RCC 7860 (cell line): ENCODE measurements at regions not wholly inside any gene's neighbourhood (a gene's known extent, or its start where the extent isn't known, plus 50 kb on each side); places are given as distances from the start of the nearest gene placed in this dataset.
"Not testable (repeated sequence)": the region's sequence is repeated elsewhere in the genome, so short reads cannot be mapped to it uniquely, and the experiment has no call there.

Experiments
- DNase-seq: peaks from one replicate; pipeline ENCODE4 v3.0.0-alpha.2; 2015; ENCODE audit warnings: low spot score
- FAIRE-seq: peaks from 2 replicates; lab custom pipeline; 2012; peaks lifted over from hg19 to GRCh38; lab: Jason Lieb, UNC

- no peak for DNase-seq
Measured at GRCh38 chr19:28466107-28467045, 746.6 kb downstream of the UQCRFS1 start.

DNA sequence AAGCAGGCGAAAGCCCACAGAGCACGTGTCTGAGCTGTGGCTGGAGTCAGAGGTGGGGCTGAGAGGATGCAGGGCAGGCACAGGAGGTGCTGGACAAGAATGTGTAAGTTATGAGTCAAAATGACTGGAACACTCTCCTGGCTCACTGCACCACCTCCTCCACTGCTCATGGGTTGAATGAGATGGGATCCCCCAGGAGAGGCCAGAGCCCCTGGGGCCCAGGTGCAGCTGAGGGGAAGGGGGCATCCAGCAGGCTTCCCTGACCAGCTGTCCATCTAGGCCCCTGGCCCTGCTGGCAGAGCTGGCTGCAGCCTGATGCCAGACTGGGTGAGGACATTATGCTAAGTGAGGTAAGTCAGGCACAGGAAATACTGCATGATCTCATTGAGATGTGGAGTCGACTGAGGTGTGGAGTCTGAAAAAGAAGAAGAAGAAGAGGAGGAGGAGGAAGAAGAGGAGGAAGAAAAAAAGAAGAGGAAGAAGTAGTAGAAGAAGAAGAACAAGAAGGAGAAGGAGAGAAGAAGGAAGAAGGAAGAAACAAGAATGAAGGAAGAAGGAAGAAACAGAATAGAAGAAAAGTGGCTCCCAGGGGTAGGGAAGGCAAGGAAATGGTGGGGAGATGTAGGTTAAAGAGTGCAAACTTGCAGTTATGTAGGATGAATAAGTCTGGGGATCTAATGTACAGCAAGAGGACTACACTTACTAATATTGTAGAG, 747.4 kb downstream of the UQCRFS1 start:
- DNase-seq = peak; percentile 25
- no peak for FAIRE-seq

More at GRCh38 chr19:28466107-28467045, 746.6 kb downstream of the UQCRFS1 start:
- FAIRE-seq = no peak

GRCh38 chr19:28463493-28464053, 749.4 kb downstream of the UQCRFS1 start:
- FAIRE-seq = no peak
- DNase-seq = no peak

DNA sequence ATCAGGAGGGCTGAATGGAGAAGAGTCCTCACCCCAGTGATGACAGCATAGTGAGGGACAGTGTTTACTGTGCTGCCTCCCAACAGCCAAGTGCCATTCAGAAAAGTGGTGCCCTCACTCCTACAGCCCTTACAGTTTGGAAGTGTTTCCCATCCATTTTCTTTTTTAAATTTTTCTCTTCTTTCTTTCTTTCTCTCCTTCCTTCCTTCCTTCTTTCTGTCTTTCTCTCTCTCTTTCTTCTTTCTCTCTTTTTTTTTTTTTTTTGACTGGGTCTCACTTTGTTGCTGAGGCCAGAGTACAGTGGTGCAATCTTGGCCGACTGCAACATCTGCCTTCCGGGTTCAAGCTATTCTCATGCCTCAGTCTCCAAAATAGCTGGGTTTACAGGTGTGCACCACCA, 755.3 kb downstream of the UQCRFS1 start:
- FAIRE-seq (no peak), DNase-seq (no peak)

GRCh38 chr19:28456708-28457320, 756.1 kb downstream of the UQCRFS1 start:
- DNase-seq = no peak

GRCh38 chr19:28456252-28456651, 756.7 kb downstream of the UQCRFS1 start:
- DNase-seq (no peak), FAIRE-seq (no peak)

More at GRCh38 chr19:28456708-28457320, 756.1 kb downstream of the UQCRFS1 start:
- FAIRE-seq = no peak

DNA sequence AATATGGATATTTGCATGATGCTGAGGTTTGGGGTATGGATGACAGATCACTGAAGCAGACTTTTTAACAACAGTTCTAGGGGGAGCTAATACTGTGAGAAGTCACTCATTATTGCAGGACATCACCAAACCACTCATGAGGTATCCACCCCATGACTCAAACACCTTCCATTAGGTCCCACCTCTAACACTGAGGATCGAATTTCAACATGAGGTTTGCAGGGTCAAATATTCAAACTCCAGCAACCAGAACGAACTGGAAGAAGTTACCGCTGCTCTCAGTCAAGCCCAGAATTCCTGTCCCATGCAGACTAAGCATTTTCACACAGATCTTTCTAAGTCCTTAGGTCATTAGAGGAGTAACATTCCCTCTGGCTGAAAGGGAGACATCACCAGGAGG, 758.9 kb downstream of the UQCRFS1 start:
- peak; percentile 33 for FAIRE-seq
- peak; percentile 23 for DNase-seq

DNA sequence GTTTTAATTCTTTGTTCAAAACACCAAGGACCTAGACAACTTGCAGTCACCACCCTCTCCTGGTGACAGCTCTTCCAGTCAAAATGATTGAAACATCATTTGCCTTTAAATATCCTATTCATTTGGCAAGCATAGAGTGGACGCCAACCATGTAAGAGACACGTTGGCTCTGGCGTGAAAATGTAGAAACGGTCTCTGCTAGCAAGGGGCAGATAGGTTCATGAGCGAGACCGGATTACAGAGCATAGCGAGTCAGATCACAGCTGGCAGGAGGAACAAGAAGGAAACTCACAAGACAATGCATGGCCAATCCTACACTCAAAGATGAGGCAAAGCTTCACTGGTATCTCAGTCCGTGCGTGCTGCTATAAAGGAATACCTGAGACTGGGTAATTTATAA, 759.5 kb downstream of the UQCRFS1 start:
- FAIRE-seq (no peak), DNase-seq (no peak)

- DNase-seq (no peak), FAIRE-seq (no peak)
Measured at GRCh38 chr19:28449803-28450202, 763.1 kb downstream of the UQCRFS1 start.

DNA sequence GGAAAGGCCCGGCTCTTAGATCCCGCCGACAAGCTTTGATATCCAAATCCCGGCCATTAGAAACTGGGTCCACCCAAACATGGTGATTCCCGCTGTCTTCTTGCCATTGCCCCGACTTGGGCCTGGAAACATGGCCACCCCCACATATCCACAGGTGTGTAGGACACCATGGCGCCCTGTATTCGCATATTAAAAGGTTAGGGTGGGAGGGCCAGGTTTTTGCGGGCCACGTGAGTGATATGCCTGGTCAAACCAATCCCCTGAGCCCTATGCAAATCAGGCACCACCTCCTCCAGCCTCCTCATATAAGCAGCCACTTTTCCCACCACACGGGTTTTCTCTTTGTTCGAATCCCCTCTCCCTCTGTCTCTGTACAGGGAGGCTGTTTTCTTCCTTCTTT, 766.4 kb downstream of the UQCRFS1 start:
- FAIRE-seq (no peak), DNase-seq (no peak)

DNA sequence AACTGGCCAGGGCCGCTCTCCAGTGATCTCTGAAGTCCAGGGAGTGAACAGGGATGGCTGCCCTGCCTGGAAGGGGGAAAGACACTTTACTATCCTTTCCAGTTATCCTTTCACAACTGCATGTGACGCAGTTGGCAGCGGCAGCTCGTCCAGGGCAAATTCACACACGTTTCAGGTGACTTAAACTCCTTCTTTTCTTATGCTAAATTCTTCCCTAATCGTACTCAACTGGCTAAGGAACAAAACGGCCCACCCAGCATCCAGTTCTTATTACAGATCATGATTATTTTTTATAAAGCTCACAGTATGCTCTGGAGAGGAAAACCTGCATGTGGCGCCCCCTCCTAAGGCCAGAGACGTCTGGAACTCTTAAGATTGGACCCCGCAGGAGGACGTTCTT, 767.1 kb downstream of the UQCRFS1 start:
- DNase-seq (no peak), FAIRE-seq (no peak)

- no peak for FAIRE-seq
- DNase-seq = no peak
Measured at GRCh38 chr19:28444362-28444761, 768.6 kb downstream of the UQCRFS1 start.

GRCh38 chr19:28443361-28443760, 769.6 kb downstream of the UQCRFS1 start:
- FAIRE-seq (no peak), DNase-seq (no peak)

DNA sequence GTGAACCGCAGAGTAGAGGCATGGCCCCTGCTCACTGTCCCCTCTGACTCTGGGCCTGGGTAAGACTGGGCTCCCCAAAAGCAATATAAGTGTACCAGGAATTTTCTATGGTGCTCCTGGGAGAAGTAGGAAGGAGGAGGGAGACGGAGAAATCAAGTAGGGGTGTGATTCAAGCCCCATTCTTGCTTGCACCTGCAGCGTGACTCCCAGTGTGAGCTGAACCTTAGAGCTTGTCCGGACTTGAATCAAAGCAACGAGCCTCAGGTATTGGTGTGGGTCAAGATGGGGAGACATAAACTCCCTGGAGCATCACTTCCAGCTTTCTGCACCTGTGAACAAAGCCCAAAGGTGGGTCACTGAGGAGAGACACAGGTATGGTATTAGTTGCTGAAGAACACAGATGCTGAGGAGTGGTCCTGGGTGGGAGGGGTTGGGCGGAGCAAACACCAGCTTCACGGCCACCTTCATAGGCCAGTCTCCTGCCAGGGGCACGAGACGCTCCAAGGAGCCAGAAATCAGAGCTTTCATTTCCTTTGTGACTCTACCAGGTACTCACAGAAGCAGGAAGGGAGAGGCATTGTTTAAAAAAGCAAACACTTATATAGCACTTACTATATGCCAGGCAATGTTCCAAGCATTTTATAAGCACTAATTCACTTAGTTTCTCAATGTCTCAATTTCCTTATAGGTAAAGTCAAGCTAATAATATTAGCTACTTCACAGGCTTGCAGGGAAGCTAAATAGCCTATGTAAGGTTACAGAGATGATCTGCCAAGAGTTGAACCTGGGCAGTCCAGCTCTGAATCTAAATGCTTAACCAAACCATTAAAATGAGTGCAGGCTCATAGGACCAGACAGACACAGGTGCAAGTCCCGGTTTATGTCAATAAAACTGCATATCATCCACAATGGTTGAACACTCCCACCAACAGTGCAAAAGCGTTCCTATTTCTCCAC, 775.3 kb downstream of the UQCRFS1 start:
- DNase-seq (no peak), FAIRE-seq (no peak)

- DNase-seq = no peak
- no peak for FAIRE-seq
Measured at GRCh38 chr19:28436320-28436719, 776.6 kb downstream of the UQCRFS1 start.

DNA sequence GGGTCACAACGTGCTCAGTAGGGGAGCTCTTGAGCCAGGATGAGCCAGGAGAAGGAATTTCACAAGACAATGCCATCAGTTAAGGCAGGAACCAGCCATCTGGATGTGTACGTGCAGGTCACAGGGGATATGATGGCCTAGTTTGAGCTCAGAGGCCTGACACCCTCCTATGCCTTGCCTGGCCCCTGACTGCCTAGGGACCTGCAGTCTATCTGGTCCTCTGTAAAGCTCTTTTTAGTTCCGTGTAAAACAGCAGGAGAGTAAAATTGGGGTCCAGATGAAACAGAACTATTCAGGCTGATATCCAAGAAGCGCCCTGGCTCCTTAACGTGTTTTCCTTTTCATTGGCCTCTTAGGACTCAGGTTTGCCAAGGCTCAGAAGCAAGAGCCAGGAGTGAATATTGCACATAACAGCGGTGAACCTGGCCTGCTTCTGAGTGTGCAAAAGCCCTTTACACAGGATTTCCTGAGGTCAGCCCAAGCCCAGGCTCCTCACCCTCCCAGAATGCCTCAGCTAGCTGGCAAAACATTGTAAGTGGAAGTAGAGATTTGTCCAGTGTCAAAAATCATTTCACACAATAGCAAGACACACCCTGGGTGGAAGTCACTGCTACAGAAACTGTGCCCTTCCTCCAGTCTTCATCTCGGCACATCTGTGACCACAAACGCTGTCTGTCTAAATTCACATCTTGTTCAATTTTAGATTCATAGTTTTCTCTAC, 777.2 kb downstream of the UQCRFS1 start:
- DNase-seq (no peak), FAIRE-seq (no peak)

DNA sequence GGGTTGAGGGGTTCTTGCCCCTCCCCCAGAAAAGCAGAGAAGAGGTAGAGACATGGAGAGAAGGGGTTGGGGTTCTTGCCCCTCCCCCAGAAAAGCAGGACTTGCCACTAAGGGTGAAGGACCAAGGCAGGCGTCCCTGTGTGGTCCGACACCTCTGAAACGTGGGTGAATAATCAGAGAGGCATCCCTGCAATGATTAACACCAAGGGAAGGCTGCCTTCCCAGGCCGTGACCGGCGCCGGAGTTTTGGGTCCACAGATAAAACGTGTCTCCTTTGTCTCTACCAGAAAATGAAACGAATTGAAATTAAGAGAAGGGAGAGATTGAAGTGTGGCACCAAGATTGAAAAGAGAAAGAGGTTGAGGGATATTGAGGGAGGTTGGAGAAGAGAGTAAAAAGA, 778.2 kb downstream of the UQCRFS1 start:
- not testable (repeated sequence) for DNase-seq, FAIRE-seq

GRCh38 chr19:28434365-28434764, 778.6 kb downstream of the UQCRFS1 start:
- not testable (repeated sequence) for DNase-seq, FAIRE-seq

DNA sequence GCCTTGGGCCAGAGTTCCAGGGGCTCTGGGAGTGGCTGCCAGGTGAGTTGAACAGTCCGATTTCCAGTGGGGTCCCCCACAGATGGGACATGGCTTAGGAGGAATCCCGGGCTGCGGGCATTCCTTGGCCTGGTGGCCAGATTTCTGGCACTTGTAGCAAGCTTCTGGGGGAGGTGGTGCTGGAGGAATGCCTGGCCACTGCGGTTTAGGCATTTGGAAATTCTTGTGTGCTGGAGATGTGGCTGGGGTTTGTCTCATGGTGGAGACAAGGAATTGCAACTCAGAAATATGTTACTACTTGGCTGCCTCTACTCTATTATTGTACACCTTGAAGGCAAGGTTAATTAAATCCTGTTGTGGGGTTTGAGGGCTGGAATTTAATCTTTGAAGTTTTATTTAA, 779.8 kb downstream of the UQCRFS1 start:
- DNase-seq = not testable (repeated sequence)
- peak; percentile 66 for FAIRE-seq
